Activated T-helper 2 cell treated with anti-CD3 and anti-CD28 coated beads, Interferon-gamma antibody, Interleukin-2, Interleukin-4, amounts not matched to agents 10 μg/mL and 5 μg/mL and 100 μg/mL, durations not matched to agents 14 hours and 24 hours and 36 hours (primary cell): ENCODE measurements at regions not wholly inside any gene's neighbourhood (a gene's known extent, or its start where the extent isn't known, plus 50 kb on each side); places are given as distances from the start of the nearest gene placed in this dataset.
"Not testable (repeated sequence)": the region's sequence is repeated elsewhere in the genome, so short reads cannot be mapped to it uniquely, and the experiment has no call there.

Source experiments
- DNase-seq: peaks from one replicate; pipeline ENCODE4 v3.0.0; 2021; ENCODE audit warnings: low spot score
- H3K27ac Mint-ChIP-seq: one replicate; pipeline ENCODE4 v1.8.0; 2021; ENCODE audit warnings: mixed read lengths
- H3K27me3 Mint-ChIP-seq: one replicate; pipeline ENCODE4 v1.8.0; 2021; ENCODE audit warnings: low read depth, mixed read lengths
- H3K36me3 Mint-ChIP-seq: one replicate; pipeline ENCODE4 v1.8.0; 2021; ENCODE audit warnings: low read depth, mixed read lengths
- H3K4me1 Mint-ChIP-seq: one replicate; pipeline ENCODE4 v1.8.0; 2021; ENCODE audit warnings: low read depth, mixed read lengths
- H3K4me3 Mint-ChIP-seq: one replicate; pipeline ENCODE4 v1.8.0; 2021; ENCODE audit warnings: low read depth, mild to moderate bottlenecking, moderate library complexity, mixed read lengths
- H3K9me3 Mint-ChIP-seq: one replicate; pipeline ENCODE4 v1.8.0; 2021; ENCODE audit warnings: mixed read lengths
- intact Hi-C: fragments of 100-400 bp; cut with micrococcal nuclease; formaldehyde crosslinking; loops from one replicate; pipeline ENCODE4 v1.15.1; 2023

DNA sequence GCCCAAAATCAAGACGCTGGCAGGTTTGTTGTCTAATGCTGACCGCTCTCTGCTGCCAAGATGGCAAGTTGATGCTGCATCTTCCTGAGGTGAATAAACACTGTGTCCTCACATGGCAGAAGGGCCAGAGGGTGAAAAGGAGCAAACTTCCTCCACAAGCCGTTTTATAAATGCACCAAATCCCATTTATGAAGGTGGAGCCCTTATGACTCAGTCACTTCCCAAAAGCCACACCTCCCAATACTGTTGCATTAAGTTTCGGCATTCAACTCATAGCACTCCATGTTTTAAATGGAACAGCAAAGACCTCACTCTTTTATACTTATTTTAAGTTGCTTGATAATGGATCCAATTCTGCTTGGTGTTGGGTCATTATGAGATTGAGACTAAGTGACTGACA, 316.6 kb downstream of the RFPL4B start:
- no peaks in the 10 kb centered on the region for H3K4me1 Mint-ChIP-seq
- no peak overlapping the region for H3K27ac Mint-ChIP-seq
- no peaks in the 10 kb centered on the region for H3K36me3 Mint-ChIP-seq
- no peaks in the 10 kb centered on the region for H3K9me3 Mint-ChIP-seq
- no peak overlapping the region for H3K4me3 Mint-ChIP-seq
- intact Hi-C loops = no loop called here
- no peak for DNase-seq
- H3K27me3 Mint-ChIP-seq = no peaks in the 10 kb centered on the region

DNA sequence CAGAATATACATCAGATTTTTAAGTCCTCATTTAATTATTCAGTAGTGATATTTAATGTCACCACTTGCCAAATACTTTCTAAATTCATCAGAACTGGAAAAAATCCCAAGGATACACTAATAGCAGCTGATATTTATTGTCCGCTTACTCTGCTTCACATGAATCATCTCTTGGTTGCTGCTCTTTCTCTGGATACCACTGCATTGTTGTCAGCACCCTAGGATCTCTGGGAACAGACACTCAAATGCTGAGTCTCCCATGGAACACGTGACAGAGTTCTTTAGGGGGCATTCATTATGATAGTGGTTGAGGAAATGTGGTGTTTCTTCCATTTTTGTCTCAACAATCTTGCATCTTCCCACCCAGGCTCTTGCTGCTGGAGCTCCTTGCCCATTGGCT, 318.0 kb downstream of the RFPL4B start:
- no peak for DNase-seq
- H3K36me3 Mint-ChIP-seq = no peaks in the 10 kb centered on the region
- H3K9me3 Mint-ChIP-seq = no peaks in the 10 kb centered on the region
- intact Hi-C loops = no loop called here
- H3K27ac Mint-ChIP-seq = no peak overlapping the region
- H3K4me1 Mint-ChIP-seq = no peaks in the 10 kb centered on the region
- no peaks in the 10 kb centered on the region for H3K27me3 Mint-ChIP-seq
- no peak overlapping the region for H3K4me3 Mint-ChIP-seq

DNA sequence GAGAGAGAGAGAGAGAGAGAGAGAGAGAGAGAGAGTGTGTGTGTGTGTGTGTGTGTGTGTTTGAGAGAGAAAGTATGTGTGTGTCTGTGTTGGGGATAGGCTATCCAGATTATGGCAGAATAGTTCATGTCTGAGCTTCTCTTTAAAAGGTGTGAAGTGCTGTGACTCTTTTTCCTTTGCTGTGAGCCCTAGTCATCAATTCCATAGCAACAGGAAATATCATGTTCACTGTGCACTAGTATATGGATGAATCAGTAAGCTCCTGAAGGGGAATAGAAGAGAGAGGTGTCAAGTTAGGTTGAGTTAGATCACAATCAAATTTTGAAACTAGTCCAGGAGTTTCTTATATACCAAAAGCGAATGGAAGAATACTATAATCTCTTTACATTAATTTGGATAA, 318.7 kb downstream of the RFPL4B start:
- Mint-ChIP-seq H3K36me3 (no peaks in the 10 kb centered on the region), H3K27ac (no peak overlapping the region), H3K4me1 (no peaks in the 10 kb centered on the region), H3K9me3 (no peaks in the 10 kb centered on the region), H3K27me3 (no peaks in the 10 kb centered on the region), H3K4me3 (no peak overlapping the region)
- intact Hi-C loops = no loop called here
- DNase-seq = no peak

DNA sequence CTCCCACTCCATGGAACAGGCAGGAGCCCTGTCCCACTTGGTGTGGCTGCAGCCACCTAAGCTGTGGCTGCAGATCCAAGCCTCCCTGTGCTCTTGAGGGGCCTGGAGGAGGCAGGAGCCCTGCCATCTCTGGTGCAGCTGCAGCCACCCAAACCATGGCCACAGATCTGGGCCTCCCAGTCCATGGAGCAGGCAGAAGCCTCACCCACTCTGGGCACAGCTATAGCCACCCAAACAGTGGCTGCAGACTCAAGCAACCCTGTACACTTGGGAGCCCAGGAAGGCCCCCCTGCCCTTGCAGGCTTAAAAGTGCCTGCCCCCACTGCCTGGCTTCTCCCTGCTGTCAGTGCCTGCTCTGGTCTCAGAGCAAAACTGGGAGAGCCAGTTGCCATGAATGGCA, 320.3 kb downstream of the RFPL4B start:
- no peaks in the 10 kb centered on the region for H3K4me1 Mint-ChIP-seq
- DNase-seq = no peak
- intact Hi-C loops = no loop called here
- H3K4me3 Mint-ChIP-seq = no peak overlapping the region
- no peak overlapping the region for H3K27ac Mint-ChIP-seq
- no peaks in the 10 kb centered on the region for H3K27me3 Mint-ChIP-seq
- H3K36me3 Mint-ChIP-seq = no peaks in the 10 kb centered on the region
- H3K9me3 Mint-ChIP-seq = no peaks in the 10 kb centered on the region

GRCh38 chr6:112680091-112680490, 333.0 kb downstream of the RFPL4B start:
- Mint-ChIP-seq H3K27me3 (no peaks in the 10 kb centered on the region), H3K9me3 (no peaks in the 10 kb centered on the region), H3K36me3 (no peaks in the 10 kb centered on the region), H3K27ac (no peak overlapping the region), H3K4me3 (no peak overlapping the region), H3K4me1 (no peaks in the 10 kb centered on the region)
- no peak for DNase-seq
- intact Hi-C loops = no loop called here

DNA sequence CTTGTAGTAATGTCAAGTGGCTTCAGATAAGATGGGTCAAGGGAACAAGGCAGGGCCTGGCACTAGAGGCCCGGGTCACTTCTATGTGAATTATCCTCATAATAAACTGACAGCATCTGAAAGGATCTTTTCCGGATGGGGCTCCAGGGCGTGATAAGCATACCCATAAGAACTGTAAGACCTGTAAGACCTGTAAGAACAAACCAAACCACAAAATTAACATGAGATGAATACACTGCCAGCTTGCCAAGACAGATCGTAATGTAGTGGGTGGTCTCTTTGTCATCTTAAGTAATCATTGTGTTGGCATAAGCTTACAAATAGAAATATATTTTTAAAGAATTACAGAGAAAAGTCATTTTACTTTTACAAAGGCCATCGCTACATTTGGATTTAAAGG, 334.9 kb downstream of the RFPL4B start:
- Mint-ChIP-seq H3K27me3 (no peaks in the 10 kb centered on the region), H3K4me3 (no peak overlapping the region), H3K9me3 (no peaks in the 10 kb centered on the region), H3K27ac (no peak overlapping the region), H3K4me1 (no peaks in the 10 kb centered on the region), H3K36me3 (no peaks in the 10 kb centered on the region)
- intact Hi-C loops = no loop called here
- DNase-seq = no peak

- Mint-ChIP-seq H3K27ac (no peak overlapping the region), H3K36me3 (no peaks in the 10 kb centered on the region), H3K9me3 (no peaks in the 10 kb centered on the region), H3K4me3 (no peak overlapping the region), H3K27me3 (no peaks in the 10 kb centered on the region), H3K4me1 (no peaks in the 10 kb centered on the region)
- DNase-seq = no peak
- intact Hi-C loops = no loop called here
Measured at GRCh38 chr6:112683106-112683505, 336.0 kb downstream of the RFPL4B start.

DNA sequence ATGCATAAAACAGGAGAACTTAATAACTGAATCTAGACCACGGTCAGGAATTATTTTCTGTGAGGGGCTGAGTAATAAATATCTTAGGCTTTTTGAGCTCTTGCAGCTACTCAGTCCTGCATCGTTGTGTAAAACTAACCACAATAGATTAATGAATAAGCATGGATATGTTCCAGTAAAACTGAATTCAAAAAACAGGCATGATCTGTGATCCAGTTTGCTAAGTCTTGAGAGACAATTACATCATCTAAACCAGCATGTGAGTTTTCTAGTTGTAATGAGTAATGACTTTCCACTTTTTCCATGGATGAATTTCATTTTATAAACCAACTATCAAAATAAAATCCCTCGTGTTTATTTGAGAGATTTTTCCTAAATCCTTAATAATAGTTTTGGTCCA, 336.8 kb downstream of the RFPL4B start:
- no peaks in the 10 kb centered on the region for H3K27me3 Mint-ChIP-seq
- intact Hi-C loops = no loop called here
- no peak for DNase-seq
- H3K27ac Mint-ChIP-seq = no peak overlapping the region
- no peaks in the 10 kb centered on the region for H3K36me3 Mint-ChIP-seq
- no peak overlapping the region for H3K4me3 Mint-ChIP-seq
- H3K4me1 Mint-ChIP-seq = no peaks in the 10 kb centered on the region
- no peaks in the 10 kb centered on the region for H3K9me3 Mint-ChIP-seq

DNA sequence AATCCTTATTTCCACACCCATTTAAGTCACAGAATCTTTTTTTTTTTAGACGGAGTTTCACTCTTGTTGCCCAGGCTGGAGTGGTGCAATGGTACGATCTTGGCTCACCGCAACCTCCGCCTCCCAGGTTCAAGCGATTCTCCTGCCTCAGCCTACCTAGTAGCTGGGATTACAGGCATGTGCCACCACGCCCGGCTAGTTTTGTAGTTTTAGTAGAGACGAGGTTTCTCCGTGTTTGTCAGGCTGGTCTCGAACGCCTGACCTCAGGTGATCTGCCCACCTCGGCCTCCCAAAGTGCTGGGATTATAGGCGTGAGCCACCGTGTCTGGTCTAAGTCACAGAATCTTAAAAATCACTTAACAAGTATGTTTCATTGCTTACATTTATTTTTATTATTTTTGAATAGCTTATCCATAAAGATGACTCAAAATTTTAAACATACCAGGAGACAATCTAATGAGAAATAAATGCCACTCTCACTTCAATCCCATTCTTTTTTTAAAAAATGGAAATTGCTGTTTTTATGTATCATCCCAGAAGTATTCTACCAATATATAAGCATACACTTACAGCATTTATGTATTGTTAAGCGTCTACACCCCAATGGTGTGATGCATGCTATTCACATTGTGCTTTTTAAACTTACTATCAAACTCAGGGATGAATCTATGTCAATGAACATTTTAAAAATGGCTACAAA, 338.5 kb downstream of the RFPL4B start:
- DNase-seq, intact Hi-C loops, H3K27ac Mint-ChIP-seq, H3K9me3 Mint-ChIP-seq, H3K4me1 Mint-ChIP-seq, H3K36me3 Mint-ChIP-seq, H3K4me3 Mint-ChIP-seq, H3K27me3 Mint-ChIP-seq: not testable (repeated sequence)

- H3K9me3 Mint-ChIP-seq, intact Hi-C loops, H3K27me3 Mint-ChIP-seq, H3K4me3 Mint-ChIP-seq, H3K36me3 Mint-ChIP-seq, H3K27ac Mint-ChIP-seq, DNase-seq, H3K4me1 Mint-ChIP-seq: not testable (repeated sequence)
Measured at GRCh38 chr6:112688487-112689165, 341.5 kb downstream of the RFPL4B start.

DNA sequence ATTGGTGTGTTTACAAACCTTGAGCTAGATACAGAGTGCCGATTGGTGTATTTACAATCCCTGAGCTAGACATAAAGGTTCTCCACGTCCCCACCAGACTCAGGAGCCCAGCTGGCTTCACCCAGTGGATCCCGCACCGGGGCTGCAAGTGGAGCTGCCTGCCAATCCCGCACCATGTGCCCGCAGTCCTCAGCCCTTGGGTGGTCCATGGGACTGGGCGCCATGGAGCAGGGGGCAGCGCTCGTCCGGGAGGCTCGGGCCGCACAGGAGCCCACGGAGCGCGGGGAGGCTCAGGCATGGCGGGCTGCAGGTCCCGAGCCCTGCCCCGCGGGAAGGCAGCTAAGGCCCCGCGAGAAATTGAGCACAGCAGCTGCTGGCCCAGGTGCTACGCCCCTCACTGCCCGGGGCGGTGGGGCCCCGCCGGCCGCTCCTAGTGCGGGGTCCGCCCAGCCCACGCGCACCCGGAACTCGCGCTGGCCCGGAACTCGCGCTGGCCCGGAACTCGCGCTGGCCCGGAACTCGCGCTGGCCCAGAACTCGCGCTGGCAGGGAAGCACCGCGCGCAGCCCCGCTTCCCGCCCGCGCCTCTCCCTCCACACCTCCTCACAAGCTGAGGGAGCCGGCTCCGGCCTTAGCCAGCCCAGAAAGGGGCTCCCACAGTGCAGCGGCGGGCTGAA, 342.2 kb downstream of the RFPL4B start:
- H3K27me3 Mint-ChIP-seq, DNase-seq, H3K4me1 Mint-ChIP-seq, H3K27ac Mint-ChIP-seq, H3K36me3 Mint-ChIP-seq, H3K9me3 Mint-ChIP-seq, H3K4me3 Mint-ChIP-seq, intact Hi-C loops: not testable (repeated sequence)

DNA sequence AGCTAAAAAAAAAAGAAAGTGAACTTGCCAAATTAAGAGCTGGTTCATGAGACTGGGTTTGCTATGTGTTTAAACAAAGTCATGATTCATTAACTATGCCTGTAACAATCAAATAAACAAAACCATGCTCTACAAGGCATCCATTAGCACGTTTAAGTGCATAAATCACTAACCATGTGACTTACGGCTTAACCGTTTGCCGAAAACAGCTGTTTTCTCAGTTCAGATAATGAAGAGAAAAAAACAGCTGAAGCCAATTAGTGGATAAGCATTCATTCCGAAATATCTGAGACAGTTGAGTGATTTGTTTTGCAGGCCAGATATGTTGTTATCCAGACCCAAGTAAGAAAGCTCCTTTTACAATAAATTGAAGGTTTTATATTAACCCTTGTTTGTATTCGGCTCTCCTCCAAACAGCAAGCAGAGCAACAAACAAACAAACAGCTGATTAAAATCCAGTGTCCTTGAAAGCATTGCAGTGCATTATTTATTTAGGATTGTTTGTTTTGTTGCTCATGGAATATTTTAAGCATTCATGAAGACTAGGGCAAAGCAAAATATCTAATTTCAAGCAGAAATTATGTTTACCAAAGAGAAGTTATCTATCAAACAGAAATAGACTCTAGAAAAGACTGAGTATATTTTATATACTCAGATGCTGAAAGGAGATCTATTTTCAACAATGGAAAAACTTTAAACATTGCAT, 343.5 kb downstream of the RFPL4B start:
- DNase-seq = no peak
- intact Hi-C loops = no loop called here
- Mint-ChIP-seq H3K36me3 (no peaks in the 10 kb centered on the region), H3K9me3 (no peaks in the 10 kb centered on the region), H3K4me3 (no peak overlapping the region), H3K27ac (no peak overlapping the region), H3K4me1 (no peaks in the 10 kb centered on the region), H3K27me3 (no peaks in the 10 kb centered on the region)

DNA sequence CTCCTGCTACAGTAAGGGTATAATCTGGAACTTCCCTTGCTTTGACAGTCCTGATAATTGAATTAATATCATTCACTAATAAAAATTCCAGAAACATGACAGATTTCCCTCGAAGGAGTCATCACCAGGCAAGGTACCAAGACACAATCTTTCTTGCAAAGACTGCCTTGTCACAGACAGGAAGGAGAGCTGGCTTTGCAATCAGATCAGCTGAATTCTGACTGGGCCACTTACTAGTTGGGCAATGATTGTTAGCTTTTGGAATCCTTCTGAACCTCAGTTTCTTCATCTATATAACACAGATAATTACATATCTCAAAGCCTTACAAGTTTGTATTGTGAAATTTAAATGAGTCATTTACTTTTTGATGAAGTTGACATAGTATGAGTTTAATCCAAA, 344.2 kb downstream of the RFPL4B start:
- Mint-ChIP-seq H3K27me3 (no peaks in the 10 kb centered on the region), H3K9me3 (no peaks in the 10 kb centered on the region), H3K27ac (no peak overlapping the region), H3K4me3 (no peak overlapping the region), H3K4me1 (no peaks in the 10 kb centered on the region), H3K36me3 (no peaks in the 10 kb centered on the region)
- intact Hi-C loops = no loop called here
- no peak for DNase-seq
